H1 (cell line): ENCODE measurements at regions not wholly inside any gene's neighbourhood (a gene's known extent, or its start where the extent isn't known, plus 50 kb on each side); places are given as distances from the start of the nearest gene placed in this dataset.

Experiments
- CTCF ChIA-PET: fragments of 300-600 bp; sonication (Branson Sonifier 250); formaldehyde crosslinking; loops from one replicate; lab custom pipeline; 2021; ENCODE audit not compliant: partially characterized antibody; lab: Charles Lee
- POLR2A ChIA-PET: fragments of 300-600 bp; sonication (Branson Sonifier 250); formaldehyde crosslinking; loops from one replicate; lab custom pipeline; 2021; ENCODE audit warnings: inconsistent platforms; ENCODE audit not compliant: partially characterized antibody; lab: Charles Lee
- DNase-seq, 2 experiments: peaks; one replicate each; pipeline versions ENCODE4 v3.0.0 to v3.0.0-alpha.2; 2010 to 2022; ENCODE audit warnings: low spot score in 2 of 2, low read depth in 1 of 2, mixed read lengths in 1 of 2
- FAIRE-seq: peaks from 2 replicates; lab custom pipeline; 2011; peaks lifted over from hg19 to GRCh38; lab: Jason Lieb, UNC
- H2AFZ ChIP-seq: 2 replicates; pipeline ENCODE4 v1.8.1; 2012; ENCODE audit warnings: low read length, inconsistent platforms
- H2AK5ac ChIP-seq: 2 replicates; pipeline ENCODE4 v1.6.1; 2013; ENCODE audit warnings: low read depth, low read length
- H2BK120ac ChIP-seq: replicated peaks from 2 replicates; pipeline ENCODE3; 2013; ENCODE audit warnings: low read depth, low read length, inconsistent platforms
- H2BK12ac ChIP-seq: 2 replicates; pipeline ENCODE4 v1.6.1; 2013; ENCODE audit warnings: low read depth, low read length
- H2BK15ac ChIP-seq: 2 replicates; pipeline ENCODE4 v1.6.1; 2013; ENCODE audit warnings: low read length
- H2BK20ac ChIP-seq: 2 replicates; pipeline ENCODE4 v1.6.1; 2013; ENCODE audit warnings: low read length
- H2BK5ac ChIP-seq: 2 replicates; pipeline ENCODE4 v1.6.1; 2013; ENCODE audit warnings: low read depth, low read length
- H3K14ac ChIP-seq: 2 replicates; pipeline ENCODE4 v1.6.1; 2013; ENCODE audit warnings: inconsistent platforms; ENCODE audit not compliant: insufficient read length
- H3K18ac ChIP-seq: 2 replicates; pipeline ENCODE4 v1.6.1; 2013; ENCODE audit warnings: low read length; ENCODE audit errors: extremely low read depth
- H3K23ac ChIP-seq: 2 replicates; pipeline ENCODE4 v1.6.1; 2013; ENCODE audit warnings: inconsistent platforms; ENCODE audit not compliant: insufficient read length
- H3K23me2 ChIP-seq: 2 replicates; pipeline ENCODE4 v1.6.1; 2013; ENCODE audit warnings: low read depth, low read length
- H3K27ac ChIP-seq: 2 replicates; pipeline ENCODE4 v1.6.1; 2011; ENCODE audit warnings: low read depth, low read length, inconsistent platforms
- H3K27me3 ChIP-seq, 4 experiments: replicated peaks in 1 of 4; 1 replicate in 1 of 4; 2 replicates in 3 of 4; pipeline versions ENCODE4 v1.6.1 to v1.8.1; 2011 to 2013; ENCODE audit warnings: low read length in 3 of 4, mild to moderate bottlenecking in 3 of 4, inconsistent platforms in 2 of 4, mixed read lengths in 2 of 4, moderate library complexity in 1 of 4; ENCODE audit not compliant: control insufficient read depth in 3 of 4, insufficient read depth in 3 of 4; ENCODE audit errors: extremely low read depth in 1 of 4
- H3K36me3 ChIP-seq, 4 experiments: 2 replicates each; pipeline versions ENCODE4 v1.6.1 to v1.8.1; 2011 to 2013; ENCODE audit warnings: mild to moderate bottlenecking in 4 of 4, low read length in 3 of 4, moderate library complexity in 2 of 4, control low read depth in 1 of 4, inconsistent platforms in 1 of 4; ENCODE audit not compliant: insufficient read depth in 4 of 4, control insufficient read depth in 2 of 4
- H3K4ac ChIP-seq: replicated peaks from 2 replicates; pipeline ENCODE3; 2013; ENCODE audit warnings: low read length, low read depth, mixed read lengths, inconsistent platforms; ENCODE audit not compliant: insufficient read length
- H3K4me1 ChIP-seq, 4 experiments: replicated peaks in 1 of 4; 1 replicate in 1 of 4; 2 replicates in 3 of 4; pipeline versions ENCODE4 v1.6.1 to v1.8.1; 2011 to 2013; ENCODE audit warnings: low read length in 3 of 4, inconsistent platforms in 2 of 4, mixed read lengths in 1 of 4; ENCODE audit not compliant: insufficient read depth in 4 of 4, control insufficient read depth in 3 of 4
- H3K4me2 ChIP-seq, 2 experiments: 2 replicates each; pipeline versions ENCODE4 v1.6.1 to v1.8.1; 2011 to 2013; ENCODE audit warnings: low read depth in 2 of 2, low read length in 2 of 2, control low read depth in 1 of 2, inconsistent platforms in 1 of 2, mild to moderate bottlenecking in 1 of 2; ENCODE audit not compliant: insufficient read depth in 1 of 2
- H3K4me3 ChIP-seq, 4 experiments: fragments of 200-600, 300-600 bp in 1 of 4; sonication (generic), shearing (Covaris generic), sonication (Bioruptor Twin) in 1 of 4; 2 replicates each; pipeline versions ENCODE4 v1.5.1 to v1.8.1; 2011 to 2016; ENCODE audit warnings: low read length in 4 of 4, low read depth in 3 of 4, control low read depth in 2 of 4, inconsistent platforms in 2 of 4, mild to moderate bottlenecking in 2 of 4, mixed read lengths in 1 of 4, moderate library complexity in 1 of 4; ENCODE audit not compliant: insufficient read depth in 2 of 4; ENCODE audit errors: extremely low read depth in 1 of 4
- H3K56ac ChIP-seq: replicated peaks from 2 replicates; pipeline ENCODE3; 2013; ENCODE audit warnings: low read depth, mild to moderate bottlenecking, mixed read lengths, low read length, inconsistent platforms; ENCODE audit not compliant: insufficient read length
- H3K79me1 ChIP-seq: 2 replicates; pipeline ENCODE4 v1.6.1; 2013; ENCODE audit warnings: low read depth, low read length, control low read depth
- H3K79me2 ChIP-seq, 2 experiments: 2 replicates each; pipeline versions ENCODE4 v1.6.1 to v1.8.1; 2012 to 2013; ENCODE audit warnings: low read length in 2 of 2, mild to moderate bottlenecking in 2 of 2, inconsistent platforms in 1 of 2; ENCODE audit not compliant: insufficient read depth in 2 of 2, control insufficient read depth in 1 of 2
- H3K9ac ChIP-seq, 4 experiments: replicated peaks in 1 of 4; 1 replicate in 1 of 4; 2 replicates in 3 of 4; pipeline versions ENCODE4 v1.6.1 to v1.8.1; 2011 to 2013; ENCODE audit warnings: low read depth in 3 of 4, low read length in 3 of 4, control low read depth in 2 of 4, mild to moderate bottlenecking in 2 of 4, moderate library complexity in 2 of 4, inconsistent platforms in 1 of 4; ENCODE audit errors: extremely low read depth in 1 of 4
- H3K9me3 ChIP-seq, 2 experiments: 2 replicates each; pipeline versions ENCODE4 v1.6.1 to v1.8.1; 2012 to 2013; ENCODE audit warnings: mild to moderate bottlenecking in 2 of 2, moderate library complexity in 2 of 2, control low read depth in 1 of 2, inconsistent platforms in 1 of 2, low read depth in 1 of 2, low read length in 1 of 2, mixed read lengths in 1 of 2; ENCODE audit not compliant: insufficient read depth in 2 of 2
- H4K20me1 ChIP-seq, 2 experiments: replicated peaks in 1 of 2; 2 replicates each; pipeline versions ENCODE3 to v1.8.1; 2011 to 2013; ENCODE audit warnings: inconsistent platforms in 2 of 2, low read length in 2 of 2, mild to moderate bottlenecking in 1 of 2; ENCODE audit not compliant: insufficient read depth in 2 of 2, control insufficient read depth in 1 of 2
- H4K5ac ChIP-seq: 2 replicates; pipeline ENCODE4 v1.6.1; 2013; ENCODE audit warnings: low read length, low read depth, mixed read lengths, inconsistent platforms; ENCODE audit not compliant: insufficient read length
- H4K8ac ChIP-seq: 2 replicates; pipeline ENCODE4 v1.8.0; 2013; ENCODE audit warnings: mild to moderate bottlenecking, moderate library complexity, low read length, inconsistent platforms; ENCODE audit not compliant: insufficient read depth; ENCODE audit errors: extremely low read depth
- H4K91ac ChIP-seq: replicated peaks from 2 replicates; pipeline ENCODE3; 2013; ENCODE audit warnings: low read length, mixed read lengths, inconsistent platforms; ENCODE audit not compliant: insufficient read length
- SAP30 ChIP-seq: fragments of 300-600 bp; sonication (generic); IDR thresholded peaks from 2 replicates; pipeline ENCODE4 v1.7.1; 2012; ENCODE audit warnings: low read length, moderate library complexity, mild to moderate bottlenecking, inconsistent platforms; ENCODE audit not compliant: insufficient read depth, insufficient replicate concordance
- WGBS, 2 experiments: shearing (Covaris generic) in 1 of 2; methylation state at CpG; one replicate each; pipeline versions ENCODE4 v1.1.6 to v1.1.7; 2013 to 2015; ENCODE audit warnings: low lambda C conversion rate in 2 of 2, mixed read lengths in 2 of 2, inconsistent platforms in 1 of 2, low coverage in 1 of 2, missing lambda C conversion rate in 1 of 2; ENCODE audit not compliant: insufficient replicate concordance in 2 of 2, insufficient coverage in 1 of 2, insufficient read length in 1 of 2; ENCODE audit errors: extremely low coverage in 1 of 2, missing lambda C conversion rate in 1 of 2; 5-methylcytosine and 5-hydroxymethylcytosine counted together

- no peak for TF ChIP-seq SAP30
- TF ChIP-seq, all 59 proteins: peak for 0
- DNase-seq, result no peak
- no peak for FAIRE-seq
Measured at GRCh38 chr1:94325377-94326302, 88.3 kb upstream of the ARHGAP29 start.

More at GRCh38 chr1:94325377-94326302, 88.3 kb upstream of the ARHGAP29 start:
- Histone ChIP-seq H3K27ac (no peak overlapping the region), H2AK5ac (no peak overlapping the region), H3K9ac (no peak overlapping the region), H3K36me3 (no peaks in the 10 kb centered on the region), H2AFZ (no peak overlapping the region), H3K4me1 (peaks cover 5 to 11% (median 8%) of the 10 kb centered on the region in 4 experiments), H3K79me2 (no peaks in the 10 kb centered on the region), H3K4ac (no peak overlapping the region), H3K18ac (no peak overlapping the region), H2BK15ac (no peak overlapping the region), H4K20me1 (no peaks in the 10 kb centered on the region), H3K79me1 (no peaks in the 10 kb centered on the region), H4K8ac (no peak overlapping the region), H2BK12ac (no peak overlapping the region; the same call in 1 of the 2 replicates), H2BK20ac (no peak overlapping the region), H3K27me3 (no peaks in the 10 kb centered on the region; a peak in 2 of 7 replicates), H3K4me3 (no peak overlapping the region), H2BK120ac (no peak overlapping the region), H3K4me2 (no peak overlapping the region; a peak in 1 of 4 replicates), H3K23ac (no peak overlapping the region), H4K91ac (no peak overlapping the region), H3K56ac (no peak overlapping the region), H4K5ac (no peak overlapping the region), H3K23me2 (no peaks in the 10 kb centered on the region), H2BK5ac (no peak overlapping the region), H3K14ac (no peak overlapping the region), H3K9me3 (no peaks in the 10 kb centered on the region)
- ChIA-PET CTCF (interaction anchor here (3.1 to 21.6 kb wide), 3 partner anchors 10 to 293 kb away, joined by 17 to 807 read pairs (median 410); no protein-coding TSS in a partner anchor), POLR2A (no interaction called here)
- WGBS, 2 experiments, result 81% methylated on average over 5 of the region's 5 CpGs; no CpG with 5 or more reads in 1 of the 2 experiments
